ENCODE measurements at regions not wholly inside any gene's neighbourhood (a gene's known extent, or its start where the extent isn't known, plus 50 kb on each side); places are given as distances from the start of the nearest gene placed in this dataset.

DNA sequence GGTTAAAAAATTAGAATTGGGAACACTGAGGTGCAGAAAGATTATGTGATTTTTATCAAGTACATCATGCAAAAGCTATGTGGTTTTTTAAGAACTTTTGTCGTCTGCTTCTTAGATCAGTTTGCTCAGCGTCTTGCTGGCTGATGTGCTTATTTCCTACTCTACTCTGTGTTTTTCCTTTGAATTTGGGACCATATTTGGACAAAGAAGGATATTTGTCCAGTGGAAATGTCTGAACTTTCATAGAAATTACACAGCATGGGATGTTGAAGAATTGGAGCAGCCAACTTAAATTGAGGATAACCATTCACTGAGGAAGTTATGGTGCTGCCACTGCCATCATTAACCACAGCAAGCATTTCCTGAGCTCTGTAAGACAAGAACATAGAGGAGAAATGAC lies 252.8 kb upstream of the HS3ST5 start:
- H2AFZ ChIP-seq, result no peak overlapping the region
- ATAC-seq, result no peak
- Mint-ChIP-seq H3K4me3 (no peak overlapping the region), H3K36me3 (ENCODE audit: low read depth) (no peaks in the 10 kb centered on the region), H3K27ac (no peak overlapping the region), H3K9me3 (peaks cover 6% of the 10 kb centered on the region; the same call in 2 of the 3 replicates), H3K4me1 (no peaks in the 10 kb centered on the region; the same call in 2 of the 3 replicates), H3K27me3 (ENCODE audit: insufficient read depth, low read depth, poor library complexity) (peaks cover 3% of the 10 kb centered on the region)
- no peaks in the 10 kb centered on the region for H3K79me2 ChIP-seq (replicated peaks; ENCODE audit: insufficient read depth)
- H3K27ac ChIP-seq (ENCODE audit: low read depth), result no peak overlapping the region
- no peak overlapping the region for H3K4me3 ChIP-seq
- no peaks in the 10 kb centered on the region for H3K9me2 ChIP-seq (ENCODE audit: insufficient read depth)
- TF ChIP-seq JUNB (IDR thresholded peaks at IDR 0.05; ENCODE audit: unreplicated experiment) (no peak), STAT1 (IDR thresholded peaks at IDR 0.05; ENCODE audit: unreplicated experiment) (no peak), NANOG (IDR thresholded peaks at IDR 0.05; ENCODE audit: borderline replicate concordance) (no peak), EZH2phosphoT487 (IDR thresholded peaks at IDR 0.05; ENCODE audit: unreplicated experiment) (no peak), ZNF331 (CRISPR knock-in tag; IDR thresholded peaks at IDR 0.05; ENCODE audit: low read depth) (no peak), POLR2AphosphoS5 (IDR thresholded peaks at IDR 0.05; ENCODE audit: low read depth) (no peak), CREB1 (CRISPR knock-in tag; IDR thresholded peaks at IDR 0.05; ENCODE audit: low read depth) (no peak), EZH2 (IDR thresholded peaks at IDR 0.05; ENCODE audit: low read depth, unreplicated experiment) (no peak), ZNF114 (CRISPR knock-in tag; IDR thresholded peaks at IDR 0.05) (no peak)
- TF ChIP-seq, protein P1, sequence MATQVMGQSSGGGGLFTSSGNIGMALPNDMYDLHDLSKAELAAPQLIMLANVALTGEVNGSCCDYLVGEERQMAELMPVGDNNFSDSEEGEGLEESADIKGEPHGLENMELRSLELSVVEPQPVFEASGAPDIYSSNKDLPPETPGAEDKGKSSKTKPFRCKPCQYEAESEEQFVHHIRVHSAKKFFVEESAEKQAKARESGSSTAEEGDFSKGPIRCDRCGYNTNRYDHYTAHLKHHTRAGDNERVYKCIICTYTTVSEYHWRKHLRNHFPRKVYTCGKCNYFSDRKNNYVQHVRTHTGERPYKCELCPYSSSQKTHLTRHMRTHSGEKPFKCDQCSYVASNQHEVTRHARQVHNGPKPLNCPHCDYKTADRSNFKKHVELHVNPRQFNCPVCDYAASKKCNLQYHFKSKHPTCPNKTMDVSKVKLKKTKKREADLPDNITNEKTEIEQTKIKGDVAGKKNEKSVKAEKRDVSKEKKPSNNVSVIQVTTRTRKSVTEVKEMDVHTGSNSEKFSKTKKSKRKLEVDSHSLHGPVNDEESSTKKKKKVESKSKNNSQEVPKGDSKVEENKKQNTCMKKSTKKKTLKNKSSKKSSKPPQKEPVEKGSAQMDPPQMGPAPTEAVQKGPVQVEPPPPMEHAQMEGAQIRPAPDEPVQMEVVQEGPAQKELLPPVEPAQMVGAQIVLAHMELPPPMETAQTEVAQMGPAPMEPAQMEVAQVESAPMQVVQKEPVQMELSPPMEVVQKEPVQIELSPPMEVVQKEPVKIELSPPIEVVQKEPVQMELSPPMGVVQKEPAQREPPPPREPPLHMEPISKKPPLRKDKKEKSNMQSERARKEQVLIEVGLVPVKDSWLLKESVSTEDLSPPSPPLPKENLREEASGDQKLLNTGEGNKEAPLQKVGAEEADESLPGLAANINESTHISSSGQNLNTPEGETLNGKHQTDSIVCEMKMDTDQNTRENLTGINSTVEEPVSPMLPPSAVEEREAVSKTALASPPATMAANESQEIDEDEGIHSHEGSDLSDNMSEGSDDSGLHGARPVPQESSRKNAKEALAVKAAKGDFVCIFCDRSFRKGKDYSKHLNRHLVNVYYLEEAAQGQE (IDR thresholded peaks at IDR 0.05; ENCODE audit: unreplicated experiment), result no peak
- TF ChIP-seq, protein P2, sequence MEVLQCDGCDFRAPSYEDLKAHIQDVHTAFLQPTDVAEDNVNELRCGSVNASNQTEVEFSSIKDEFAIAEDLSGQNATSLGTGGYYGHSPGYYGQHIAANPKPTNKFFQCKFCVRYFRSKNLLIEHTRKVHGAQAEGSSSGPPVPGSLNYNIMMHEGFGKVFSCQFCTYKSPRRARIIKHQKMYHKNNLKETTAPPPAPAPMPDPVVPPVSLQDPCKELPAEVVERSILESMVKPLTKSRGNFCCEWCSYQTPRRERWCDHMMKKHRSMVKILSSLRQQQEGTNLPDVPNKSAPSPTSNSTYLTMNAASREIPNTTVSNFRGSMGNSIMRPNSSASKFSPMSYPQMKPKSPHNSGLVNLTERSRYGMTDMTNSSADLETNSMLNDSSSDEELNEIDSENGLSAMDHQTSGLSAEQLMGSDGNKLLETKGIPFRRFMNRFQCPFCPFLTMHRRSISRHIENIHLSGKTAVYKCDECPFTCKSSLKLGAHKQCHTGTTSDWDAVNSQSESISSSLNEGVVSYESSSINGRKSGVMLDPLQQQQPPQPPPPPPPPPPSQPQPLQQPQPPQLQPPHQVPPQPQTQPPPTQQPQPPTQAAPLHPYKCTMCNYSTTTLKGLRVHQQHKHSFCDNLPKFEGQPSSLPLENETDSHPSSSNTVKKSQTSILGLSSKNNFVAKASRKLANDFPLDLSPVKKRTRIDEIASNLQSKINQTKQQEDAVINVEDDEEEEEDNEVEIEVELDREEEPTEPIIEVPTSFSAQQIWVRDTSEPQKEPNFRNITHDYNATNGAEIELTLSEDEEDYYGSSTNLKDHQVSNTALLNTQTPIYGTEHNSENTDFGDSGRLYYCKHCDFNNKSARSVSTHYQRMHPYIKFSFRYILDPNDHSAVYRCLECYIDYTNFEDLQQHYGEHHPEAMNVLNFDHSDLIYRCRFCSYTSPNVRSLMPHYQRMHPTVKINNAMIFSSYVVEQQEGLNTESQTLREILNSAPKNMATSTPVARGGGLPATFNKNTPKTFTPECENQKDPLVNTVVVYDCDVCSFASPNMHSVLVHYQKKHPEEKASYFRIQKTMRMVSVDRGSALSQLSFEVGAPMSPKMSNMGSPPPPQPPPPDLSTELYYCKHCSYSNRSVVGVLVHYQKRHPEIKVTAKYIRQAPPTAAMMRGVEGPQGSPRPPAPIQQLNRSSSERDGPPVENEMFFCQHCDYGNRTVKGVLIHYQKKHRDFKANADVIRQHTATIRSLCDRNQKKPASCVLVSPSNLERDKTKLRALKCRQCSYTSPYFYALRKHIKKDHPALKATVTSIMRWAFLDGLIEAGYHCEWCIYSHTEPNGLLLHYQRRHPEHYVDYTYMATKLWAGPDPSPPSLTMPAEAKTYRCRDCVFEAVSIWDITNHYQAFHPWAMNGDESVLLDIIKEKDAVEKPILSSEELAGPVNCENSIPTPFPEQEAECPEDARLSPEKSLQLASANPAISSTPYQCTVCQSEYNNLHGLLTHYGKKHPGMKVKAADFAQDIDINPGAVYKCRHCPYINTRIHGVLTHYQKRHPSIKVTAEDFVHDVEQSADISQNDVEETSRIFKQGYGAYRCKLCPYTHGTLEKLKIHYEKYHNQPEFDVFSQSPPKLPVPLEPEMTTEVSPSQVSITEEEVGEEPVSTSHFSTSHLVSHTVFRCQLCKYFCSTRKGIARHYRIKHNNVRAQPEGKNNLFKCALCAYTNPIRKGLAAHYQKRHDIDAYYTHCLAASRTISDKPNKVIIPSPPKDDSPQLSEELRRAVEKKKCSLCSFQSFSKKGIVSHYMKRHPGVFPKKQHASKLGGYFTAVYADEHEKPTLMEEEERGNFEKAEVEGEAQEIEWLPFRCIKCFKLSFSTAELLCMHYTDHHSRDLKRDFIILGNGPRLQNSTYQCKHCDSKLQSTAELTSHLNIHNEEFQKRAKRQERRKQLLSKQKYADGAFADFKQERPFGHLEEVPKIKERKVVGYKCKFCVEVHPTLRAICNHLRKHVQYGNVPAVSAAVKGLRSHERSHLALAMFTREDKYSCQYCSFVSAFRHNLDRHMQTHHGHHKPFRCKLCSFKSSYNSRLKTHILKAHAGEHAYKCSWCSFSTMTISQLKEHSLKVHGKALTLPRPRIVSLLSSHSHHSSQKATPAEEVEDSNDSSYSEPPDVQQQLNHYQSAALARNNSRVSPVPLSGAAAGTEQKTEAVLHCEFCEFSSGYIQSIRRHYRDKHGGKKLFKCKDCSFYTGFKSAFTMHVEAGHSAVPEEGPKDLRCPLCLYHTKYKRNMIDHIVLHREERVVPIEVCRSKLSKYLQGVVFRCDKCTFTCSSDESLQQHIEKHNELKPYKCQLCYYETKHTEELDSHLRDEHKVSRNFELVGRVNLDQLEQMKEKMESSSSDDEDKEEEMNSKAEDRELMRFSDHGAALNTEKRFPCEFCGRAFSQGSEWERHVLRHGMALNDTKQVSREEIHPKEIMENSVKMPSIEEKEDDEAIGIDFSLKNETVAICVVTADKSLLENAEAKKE (CRISPR knock-in tag; IDR thresholded peaks at IDR 0.05), result no peak
- TF ChIP-seq, protein P3, sequence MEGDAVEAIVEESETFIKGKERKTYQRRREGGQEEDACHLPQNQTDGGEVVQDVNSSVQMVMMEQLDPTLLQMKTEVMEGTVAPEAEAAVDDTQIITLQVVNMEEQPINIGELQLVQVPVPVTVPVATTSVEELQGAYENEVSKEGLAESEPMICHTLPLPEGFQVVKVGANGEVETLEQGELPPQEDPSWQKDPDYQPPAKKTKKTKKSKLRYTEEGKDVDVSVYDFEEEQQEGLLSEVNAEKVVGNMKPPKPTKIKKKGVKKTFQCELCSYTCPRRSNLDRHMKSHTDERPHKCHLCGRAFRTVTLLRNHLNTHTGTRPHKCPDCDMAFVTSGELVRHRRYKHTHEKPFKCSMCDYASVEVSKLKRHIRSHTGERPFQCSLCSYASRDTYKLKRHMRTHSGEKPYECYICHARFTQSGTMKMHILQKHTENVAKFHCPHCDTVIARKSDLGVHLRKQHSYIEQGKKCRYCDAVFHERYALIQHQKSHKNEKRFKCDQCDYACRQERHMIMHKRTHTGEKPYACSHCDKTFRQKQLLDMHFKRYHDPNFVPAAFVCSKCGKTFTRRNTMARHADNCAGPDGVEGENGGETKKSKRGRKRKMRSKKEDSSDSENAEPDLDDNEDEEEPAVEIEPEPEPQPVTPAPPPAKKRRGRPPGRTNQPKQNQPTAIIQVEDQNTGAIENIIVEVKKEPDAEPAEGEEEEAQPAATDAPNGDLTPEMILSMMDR (conservative IDR thresholded peaks at IDR 0.05; ENCODE audit: low read depth in 2 of 2), result no peak
- TF ChIP-seq, protein P4, sequence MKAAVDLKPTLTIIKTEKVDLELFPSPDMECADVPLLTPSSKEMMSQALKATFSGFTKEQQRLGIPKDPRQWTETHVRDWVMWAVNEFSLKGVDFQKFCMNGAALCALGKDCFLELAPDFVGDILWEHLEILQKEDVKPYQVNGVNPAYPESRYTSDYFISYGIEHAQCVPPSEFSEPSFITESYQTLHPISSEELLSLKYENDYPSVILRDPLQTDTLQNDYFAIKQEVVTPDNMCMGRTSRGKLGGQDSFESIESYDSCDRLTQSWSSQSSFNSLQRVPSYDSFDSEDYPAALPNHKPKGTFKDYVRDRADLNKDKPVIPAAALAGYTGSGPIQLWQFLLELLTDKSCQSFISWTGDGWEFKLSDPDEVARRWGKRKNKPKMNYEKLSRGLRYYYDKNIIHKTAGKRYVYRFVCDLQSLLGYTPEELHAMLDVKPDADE (IDR thresholded peaks at IDR 0.05), result no peak
- no peaks in the 10 kb centered on the region for H3F3A ChIP-seq (replicated peaks; ENCODE audit: low read depth)
- H3K36me3 ChIP-seq (ENCODE audit: insufficient read depth), result no peaks in the 10 kb centered on the region
- no peak overlapping the region for H3K4me2 ChIP-seq
- no peaks in the 10 kb centered on the region for H3K27me3 ChIP-seq (ENCODE audit: insufficient read depth)
- H3K4me1 ChIP-seq (ENCODE audit: insufficient read depth), result no peaks in the 10 kb centered on the region
- no peak for DNase-seq (ENCODE audit: low spot score)
- no peaks in the 10 kb centered on the region for H4K20me1 ChIP-seq (replicated peaks; ENCODE audit: insufficient read depth)

Data from GM23338 (cell line).